Lung (tissue), 11 donors: ENCODE measurements at regions not wholly inside any gene's neighbourhood (a gene's known extent, or its start where the extent isn't known, plus 50 kb on each side); places are given as distances from the start of the nearest gene placed in this dataset.

Experiments used
- ATAC-seq: fragments of 200-7000 bp; cut with Tn5 transposase; one replicate; pipeline ENCODE4 v1.9.1; 2020; ENCODE audit warnings: moderate number of reproducible peaks; ENCODE audit not compliant: insufficient read depth, low FRiP score
- DNase-seq, 3 donors: peaks; one replicate each; pipeline ENCODE4 v3.0.0-alpha.2; 2013 to 2017
- H3K27ac ChIP-seq, 2 donors: one replicate each; pipeline ENCODE4 v1.5.1; 2013; ENCODE audit warnings: mild to moderate bottlenecking in 2 of 2, moderate library complexity in 2 of 2, control low read depth in 1 of 2, inconsistent platforms in 1 of 2, low read depth in 1 of 2, low read length in 1 of 2
- H3K27me3 ChIP-seq, 3 donors: one replicate each; pipeline ENCODE4 v1.5.1; 2013; ENCODE audit warnings: low read length in 2 of 3; ENCODE audit not compliant: control insufficient read depth in 3 of 3, insufficient read depth in 3 of 3
- H3K36me3 ChIP-seq, 4 donors: one replicate each; pipeline ENCODE4 v1.5.1; 2013; ENCODE audit warnings: low read length in 4 of 4, mild to moderate bottlenecking in 1 of 4, moderate library complexity in 1 of 4; ENCODE audit not compliant: control insufficient read depth in 4 of 4, insufficient read depth in 4 of 4
- H3K4me1 ChIP-seq, 5 donors: one replicate each; pipeline ENCODE4 v1.5.1; 2013; ENCODE audit warnings: low read length in 5 of 5, mild to moderate bottlenecking in 2 of 5, moderate library complexity in 1 of 5; ENCODE audit not compliant: control insufficient read depth in 5 of 5, insufficient read depth in 5 of 5
- H3K4me3 ChIP-seq: one replicate; pipeline ENCODE4 v1.5.1; 2013; ENCODE audit warnings: mild to moderate bottlenecking, control low read depth, moderate library complexity
- H3K9ac ChIP-seq, 2 donors: one replicate each; pipeline ENCODE4 v1.5.1; 2013; ENCODE audit warnings: low read length in 2 of 2, control low read depth in 1 of 2; ENCODE audit not compliant: insufficient read depth in 1 of 2
- H3K9me3 ChIP-seq, 4 donors: one replicate each; pipeline ENCODE4 v1.5.1; 2013; ENCODE audit warnings: low read length in 3 of 4, mild to moderate bottlenecking in 1 of 4, moderate library complexity in 1 of 4; ENCODE audit not compliant: control insufficient read depth in 4 of 4, insufficient read depth in 3 of 4
- WGBS, 2 donors: extraction: QIAGEN DNeasy Blood & Tissue Kit; methylation state at CpG; one replicate each; pipeline ENCODE4 v1.1.7; 2013; 5-methylcytosine and 5-hydroxymethylcytosine counted together
- TF ChIP-seq, protein P1 (sequence below): IDR thresholded peaks from 2 replicates; pipeline ENCODE4 v1.5.1; 2012; ENCODE audit warnings: mild to moderate bottlenecking; ENCODE audit errors: control extremely low read depth, extremely low read depth
- donor health status: control.
- donor health status: control.
- donor health status: Bipolar disorder and iron deficiency.
- donor health status: healthy.
- donor health status: DM: yes; HTN: yes; CAD: no.

DNA sequence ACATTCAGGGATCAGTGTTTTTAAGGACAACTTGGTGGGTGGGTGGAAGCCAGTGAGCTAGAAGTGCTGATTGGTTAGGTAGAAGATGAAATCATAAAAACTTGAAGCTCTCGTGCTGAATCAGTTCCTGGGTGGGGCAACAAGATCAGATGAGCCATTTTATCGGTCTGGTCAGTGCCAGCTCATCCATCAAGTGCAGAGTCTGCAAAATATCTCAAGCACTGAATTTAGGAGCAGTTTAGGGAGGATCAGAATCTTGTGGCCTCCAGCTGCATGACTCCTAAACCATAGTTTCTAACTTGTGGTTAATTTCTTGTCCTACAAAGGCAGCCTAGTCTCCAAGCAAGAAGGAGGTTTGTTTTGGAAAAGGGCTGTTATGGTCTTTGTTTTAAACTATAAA, 166.4 kb downstream of the FAM170A start:
- TF ChIP-seq, protein P1, sequence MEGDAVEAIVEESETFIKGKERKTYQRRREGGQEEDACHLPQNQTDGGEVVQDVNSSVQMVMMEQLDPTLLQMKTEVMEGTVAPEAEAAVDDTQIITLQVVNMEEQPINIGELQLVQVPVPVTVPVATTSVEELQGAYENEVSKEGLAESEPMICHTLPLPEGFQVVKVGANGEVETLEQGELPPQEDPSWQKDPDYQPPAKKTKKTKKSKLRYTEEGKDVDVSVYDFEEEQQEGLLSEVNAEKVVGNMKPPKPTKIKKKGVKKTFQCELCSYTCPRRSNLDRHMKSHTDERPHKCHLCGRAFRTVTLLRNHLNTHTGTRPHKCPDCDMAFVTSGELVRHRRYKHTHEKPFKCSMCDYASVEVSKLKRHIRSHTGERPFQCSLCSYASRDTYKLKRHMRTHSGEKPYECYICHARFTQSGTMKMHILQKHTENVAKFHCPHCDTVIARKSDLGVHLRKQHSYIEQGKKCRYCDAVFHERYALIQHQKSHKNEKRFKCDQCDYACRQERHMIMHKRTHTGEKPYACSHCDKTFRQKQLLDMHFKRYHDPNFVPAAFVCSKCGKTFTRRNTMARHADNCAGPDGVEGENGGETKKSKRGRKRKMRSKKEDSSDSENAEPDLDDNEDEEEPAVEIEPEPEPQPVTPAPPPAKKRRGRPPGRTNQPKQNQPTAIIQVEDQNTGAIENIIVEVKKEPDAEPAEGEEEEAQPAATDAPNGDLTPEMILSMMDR, result no peak
- H3K4me1 ChIP-seq, result no peaks in the 10 kb centered on the region
- H3K9ac ChIP-seq, result no peak overlapping the region
- ATAC-seq, result no peak
- no peaks in the 10 kb centered on the region for H3K36me3 ChIP-seq
- no peak overlapping the region for H3K4me3 ChIP-seq
- H3K27ac ChIP-seq, result no peak overlapping the region
- no peak for DNase-seq
- no peaks in the 10 kb centered on the region for H3K27me3 ChIP-seq
- 54 to 69% methylated on average over 2 of the region's 2 CpGs for WGBS, 2 donors
- H3K9me3 ChIP-seq, result no peaks in the 10 kb centered on the region

DNA sequence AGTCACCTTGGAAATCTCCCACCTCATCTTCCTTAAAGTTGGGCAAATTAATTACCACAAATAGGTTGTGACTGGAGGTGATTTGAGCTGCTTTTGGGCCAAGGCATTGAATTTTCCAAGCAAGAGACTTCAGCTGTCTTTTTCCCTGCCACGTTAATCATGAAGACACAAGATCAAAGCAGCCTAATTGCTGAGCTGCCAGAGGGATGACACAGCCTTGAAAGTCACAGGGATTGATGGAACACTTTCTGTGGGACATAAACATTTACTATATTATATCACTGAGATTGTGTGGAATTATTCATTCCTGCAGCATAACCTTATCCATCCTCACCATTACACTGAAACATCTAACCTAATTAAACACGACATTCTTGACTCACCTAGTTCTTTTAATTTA, 172.2 kb downstream of the FAM170A start:
- Histone ChIP-seq H3K4me1 (no peaks in the 10 kb centered on the region), H3K4me3 (no peak overlapping the region), H3K27me3 (no peaks in the 10 kb centered on the region), H3K27ac (no peak overlapping the region), H3K9me3 (no peaks in the 10 kb centered on the region), H3K9ac (no peak overlapping the region), H3K36me3 (no peaks in the 10 kb centered on the region)
- TF ChIP-seq, protein P1, result no peak
- WGBS, 2 donors, result 75 to 87% methylated on average over 2 of the region's 2 CpGs
- DNase-seq (no peak), ATAC-seq (no peak)

DNA sequence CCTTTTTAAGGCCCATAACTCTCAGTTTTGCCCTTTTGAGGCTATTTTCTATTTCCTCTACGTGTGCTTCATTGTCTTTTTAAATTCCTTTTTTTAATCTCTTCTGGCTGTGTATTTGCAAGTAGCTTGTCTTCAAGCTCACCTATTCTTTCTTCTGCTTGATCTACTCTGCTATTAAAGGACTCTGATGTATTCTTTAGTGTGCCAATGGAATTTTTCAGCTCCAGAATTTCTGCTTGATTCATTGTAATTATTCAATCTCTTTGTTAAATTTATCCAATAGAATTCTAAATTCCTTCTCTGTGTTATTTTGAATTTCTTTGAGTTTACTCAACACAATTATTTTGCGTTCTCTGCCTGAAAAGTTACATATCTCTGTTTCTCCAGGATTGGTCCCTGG, 178.7 kb downstream of the FAM170A start:
- WGBS, 2 donors, result 89 to 91% methylated on average over 2 of the region's 2 CpGs

More for the DNA sequence above, 178.7 kb downstream of the FAM170A start:
- H3K4me3 ChIP-seq, result no peak overlapping the region
- DNase-seq (no peak), ATAC-seq (no peak)
- no peak overlapping the region for H3K9ac ChIP-seq
- peaks cover 0 to 4% (median 0%) of the 10 kb centered on the region in 4 donors for H3K9me3 ChIP-seq
- no peak overlapping the region for H3K27ac ChIP-seq
- peaks cover 0 to 4% (median 0%) of the 10 kb centered on the region in 5 donors for H3K4me1 ChIP-seq
- TF ChIP-seq, protein P1, result no peak
- no peaks in the 10 kb centered on the region for H3K27me3 ChIP-seq
- no peaks in the 10 kb centered on the region for H3K36me3 ChIP-seq
